HepG2 (cell line): ENCODE measurements at regions not wholly inside any gene's neighbourhood (a gene's known extent, or its start where the extent isn't known, plus 50 kb on each side); places are given as distances from the start of the nearest gene placed in this dataset.

Experiments used
- ATAC-seq: fragments of 200-7000 bp; cut with Tn5 transposase; 3 replicates; pipeline ENCODE4 v1.9.1; 2020; ENCODE audit warnings: mild to moderate bottlenecking, moderate library complexity
- BruUV-seq: library from RNA; stranded (reverse); fragments of 400-500 nt; replicated peaks from 2 replicates; lab custom pipeline; 2021; lab: Mats Ljungman, UMichigan
- CTCF ChIA-PET: fragments of 300-600 bp; formaldehyde crosslinking; extraction: SDS; loops from one replicate; lab custom pipeline; 2021; ENCODE audit warnings: low total read pairs, inconsistent platforms, low intra/inter-chr PET ratio; lab: Yijun Ruan, JAX
- POLR2A ChIA-PET: fragments of 350-600 bp; sonication (Branson Sonifier 250); formaldehyde crosslinking; loops from one replicate; lab custom pipeline; 2020; ENCODE audit warnings: antibody characterized with exemption, inconsistent platforms; lab: Yijun Ruan, JAX
- DNase-seq: peaks from one replicate; pipeline ENCODE4 v3.0.0-alpha.2; 2015; ENCODE audit warnings: low spot score
- FAIRE-seq: peaks from 3 replicates; lab custom pipeline; 2011; peaks lifted over from hg19 to GRCh38; lab: Jason Lieb, UNC
- H2AFZ ChIP-seq: one replicate; pipeline ENCODE4 v1.6.1; 2011; ENCODE audit warnings: low read length, inconsistent platforms
- H3K27ac ChIP-seq: fragments of 300-600 bp; 3 replicates; pipeline ENCODE4 v1.8.0; 2011; ENCODE audit warnings: mixed run types, mild to moderate bottlenecking, mixed read lengths, low read length, inconsistent platforms; ENCODE audit not compliant: insufficient read depth; ENCODE audit errors: extremely low read length
- H3K27me3 ChIP-seq, 2 experiments: fragments of 200-600 bp in 1 of 2; 2 replicates in 1 of 2; 3 replicates in 1 of 2; pipeline versions ENCODE4 v1.6.0 to v1.8.0; 2011; ENCODE audit warnings: low read length in 2 of 2, mild to moderate bottlenecking in 2 of 2, moderate library complexity in 2 of 2, inconsistent platforms in 1 of 2; ENCODE audit not compliant: insufficient read depth in 2 of 2, control insufficient read depth in 1 of 2
- H3K36me3 ChIP-seq, 2 experiments: fragments of 200-600 bp in 1 of 2; replicated peaks in 1 of 2; 2 replicates in 1 of 2; 3 replicates in 1 of 2; pipeline versions ENCODE4 v1.5.1 to v1.8.0; 2011; ENCODE audit warnings: low read length in 2 of 2, inconsistent platforms in 1 of 2; ENCODE audit not compliant: insufficient read depth in 2 of 2, control insufficient read depth in 1 of 2
- H3K4me1 ChIP-seq: 2 replicates; pipeline ENCODE4 v1.5.1; 2012; ENCODE audit warnings: low read length, inconsistent platforms; ENCODE audit not compliant: insufficient read depth
- H3K4me2 ChIP-seq: 2 replicates; pipeline ENCODE4 v1.6.0; 2011; ENCODE audit warnings: low read depth, low read length, inconsistent platforms
- H3K4me3 ChIP-seq, 3 experiments: fragments of 200-600 bp in 1 of 3; sonication (generic), shearing (Covaris generic) in 1 of 3; replicated peaks in 1 of 3; 2 replicates each; pipeline ENCODE4 v1.5.1; 2011 to 2016; ENCODE audit warnings: low read length in 3 of 3, inconsistent platforms in 2 of 3, low read depth in 2 of 3, mild to moderate bottlenecking in 2 of 3, control low read depth in 1 of 3, mixed read lengths in 1 of 3; ENCODE audit not compliant: insufficient read depth in 1 of 3
- H3K79me2 ChIP-seq: one replicate; pipeline ENCODE4 v1.6.1; 2011; ENCODE audit warnings: low read length, inconsistent platforms; ENCODE audit not compliant: insufficient read depth
- H3K9ac ChIP-seq: 2 replicates; pipeline ENCODE4 v1.6.0; 2011; ENCODE audit warnings: mild to moderate bottlenecking, low read depth, low read length, inconsistent platforms; ENCODE audit not compliant: insufficient read depth
- H3K9me3 ChIP-seq: 2 replicates; pipeline ENCODE4 v1.5.1; 2012; ENCODE audit warnings: mild to moderate bottlenecking, low read length
- H4K20me1 ChIP-seq: 2 replicates; pipeline ENCODE4 v1.6.0; 2011; ENCODE audit warnings: inconsistent platforms, mild to moderate bottlenecking, low read length, moderate library complexity; ENCODE audit not compliant: insufficient read depth
- CEBPB ChIP-seq: IDR thresholded peaks from 2 replicates; pipeline ENCODE4 v1.6.1; 2011; ENCODE audit warnings: low read depth, low read length, improper control_type of control experiment, borderline replicate concordance
- FIP1L1 ChIP-seq: fragments of 200-400 bp; formaldehyde crosslinking; IDR thresholded peaks from 2 replicates; pipeline ENCODE4 v1.6.1; 2018; ENCODE audit warnings: low read depth, mild to moderate bottlenecking, low read length, moderate library complexity, borderline replicate concordance; ENCODE audit not compliant: insufficient read depth
- HNRNPK ChIP-seq: fragments of 200-400 bp; formaldehyde crosslinking; IDR thresholded peaks from 2 replicates; pipeline ENCODE4 v1.6.1; 2018; ENCODE audit warnings: low read length, low read depth, moderate library complexity, mild to moderate bottlenecking; ENCODE audit not compliant: poor library complexity, severe bottlenecking
- KDM5B ChIP-seq: sonication (generic); formaldehyde crosslinking; IDR thresholded peaks from 2 replicates; pipeline ENCODE4 v1.4.0; 2020; ENCODE audit warnings: missing genetic modification reagents, mild to moderate bottlenecking, borderline replicate concordance
- MTA3 ChIP-seq: sonication (generic); formaldehyde crosslinking; IDR thresholded peaks from 2 replicates; pipeline ENCODE4 v1.4.0; 2020; ENCODE audit warnings: missing genetic modification reagents
- RFX3 ChIP-seq: IDR thresholded peaks from 2 replicates; pipeline ENCODE4 v1.6.1; 2016; ENCODE audit warnings: missing biosample characterization, missing genetic modification reagents
- RFXANK ChIP-seq: IDR thresholded peaks from 2 replicates; pipeline ENCODE4 v1.6.1; 2016
- RFXAP ChIP-seq: sonication (generic); formaldehyde crosslinking; IDR thresholded peaks from 2 replicates; pipeline ENCODE4 v1.4.0; 2020; ENCODE audit warnings: missing genetic modification reagents, borderline replicate concordance
- SP140L ChIP-seq: sonication (generic); formaldehyde crosslinking; IDR thresholded peaks from 2 replicates; pipeline ENCODE4 v1.4.0; 2020; ENCODE audit warnings: missing genetic modification reagents, borderline replicate concordance
- ZFX ChIP-seq: sonication (generic); formaldehyde crosslinking; IDR thresholded peaks from 2 replicates; pipeline ENCODE4 v1.4.0; 2020; ENCODE audit warnings: mild to moderate bottlenecking, low read depth, missing genetic modification reagents, moderate library complexity
- ZKSCAN5 ChIP-seq: sonication (generic); formaldehyde crosslinking; IDR thresholded peaks from 2 replicates; pipeline ENCODE4 v1.5.1; 2020; ENCODE audit warnings: mild to moderate bottlenecking, missing genetic modification reagents
- ZNF10 ChIP-seq: sonication (generic); formaldehyde crosslinking; IDR thresholded peaks from 2 replicates; pipeline ENCODE4 v1.4.0; 2020; ENCODE audit warnings: mild to moderate bottlenecking, low read depth, missing genetic modification reagents, borderline replicate concordance
- ZNF432 ChIP-seq: sonication (generic); formaldehyde crosslinking; IDR thresholded peaks from 2 replicates; pipeline ENCODE4 v1.5.0; 2020; ENCODE audit warnings: missing genetic modification reagents, mild to moderate bottlenecking, borderline replicate concordance
- ZNF484 ChIP-seq: sonication (generic); formaldehyde crosslinking; IDR thresholded peaks from 2 replicates; pipeline ENCODE4 v1.5.1; 2020; ENCODE audit warnings: mild to moderate bottlenecking, low read depth, missing genetic modification reagents, borderline replicate concordance
- ZNF790 ChIP-seq: sonication (generic); formaldehyde crosslinking; IDR thresholded peaks from 2 replicates; pipeline ENCODE4 v1.8.0; 2022; ENCODE audit warnings: missing genetic modification reagents, mild to moderate bottlenecking, borderline replicate concordance
- WGBS: methylation state at CpG from one replicate; pipeline ENCODE4 v1.1.6; 2017; ENCODE audit warnings: low lambda C conversion rate; 5-methylcytosine and 5-hydroxymethylcytosine counted together
- in situ Hi-C: cut with HindIII; loops from 2 replicates; pipeline ENCODE4 v1.10.0; 2017; ENCODE audit warnings: low pct_unique_long_range_greater_than_20kb; ENCODE audit not compliant: extremely low pct_ligation_motif_present
- intact Hi-C: fragments of 100-400 bp; cut with micrococcal nuclease; formaldehyde crosslinking; loops from one replicate; pipeline ENCODE4 v1.10.0; 2022; ENCODE audit not compliant: unreplicated experiment
- TF ChIP-seq, protein P1 (sequence below): sonication (generic); formaldehyde crosslinking; conservative IDR thresholded peaks from 2 replicates; pipeline ENCODE4 v1.4.0; 2020; ENCODE audit warnings: missing genetic modification reagents
- TF ChIP-seq, protein P2 (sequence below): sonication (generic); formaldehyde crosslinking; IDR thresholded peaks from 2 replicates; pipeline ENCODE4 v1.5.0; 2020; ENCODE audit warnings: mild to moderate bottlenecking, missing genetic modification reagents, moderate library complexity
- TF ChIP-seq, protein P3 (sequence below): sonication (generic); formaldehyde crosslinking; IDR thresholded peaks from 2 replicates; pipeline ENCODE4 v1.8.0; 2022; ENCODE audit warnings: mild to moderate bottlenecking, missing genetic modification reagents; ENCODE audit not compliant: insufficient replicate concordance
- TF ChIP-seq, protein P4 (sequence below): sonication (generic); formaldehyde crosslinking; IDR thresholded peaks from 2 replicates; pipeline ENCODE4 v1.4.0; 2020; ENCODE audit warnings: missing genetic modification reagents, mild to moderate bottlenecking, borderline replicate concordance

DNA sequence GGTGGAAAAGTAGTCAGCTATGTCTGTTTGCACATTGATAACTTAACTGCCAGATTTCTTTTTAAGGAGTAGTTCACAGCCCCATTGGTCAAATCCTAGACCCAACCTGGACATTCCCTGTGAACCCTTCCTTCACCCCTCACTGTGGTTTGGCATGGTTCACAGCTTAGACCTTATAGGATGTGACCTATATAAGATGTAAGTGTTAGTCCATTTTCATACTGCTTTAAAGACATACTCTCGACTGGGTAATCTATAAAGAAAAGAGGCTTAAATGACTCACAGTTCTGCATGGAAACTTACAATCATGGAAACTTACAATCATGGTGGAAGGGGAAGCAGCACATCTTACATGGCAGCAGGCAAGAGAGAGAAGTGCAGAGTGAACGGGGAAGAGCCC is 1066.2 kb downstream of the TTLL7 start:
- no peak for DNase-seq
- WGBS: 0% methylated on average over 2 of the region's 2 CpGs
- in situ Hi-C loops: no loop called here
- no peaks in the 10 kb centered on the region for H3K36me3 ChIP-seq
- TF ChIP-seq SP140L (CRISPR knock-in tag) (no peak), ZKSCAN5 (CRISPR knock-in tag) (no peak), CEBPB (no peak), ZFX (CRISPR knock-in tag) (no peak), ZNF10 (no peak), ZNF432 (CRISPR knock-in tag) (no peak), RFXANK (CRISPR knock-in tag) (no peak), RFX3 (CRISPR knock-in tag) (no peak), KDM5B (CRISPR knock-in tag) (no peak), FIP1L1 (no peak), HNRNPK (no peak), ZNF790 (CRISPR knock-in tag) (no peak), MTA3 (CRISPR knock-in tag) (no peak), ZNF484 (no peak), RFXAP (no peak)
- TF ChIP-seq, protein P1, sequence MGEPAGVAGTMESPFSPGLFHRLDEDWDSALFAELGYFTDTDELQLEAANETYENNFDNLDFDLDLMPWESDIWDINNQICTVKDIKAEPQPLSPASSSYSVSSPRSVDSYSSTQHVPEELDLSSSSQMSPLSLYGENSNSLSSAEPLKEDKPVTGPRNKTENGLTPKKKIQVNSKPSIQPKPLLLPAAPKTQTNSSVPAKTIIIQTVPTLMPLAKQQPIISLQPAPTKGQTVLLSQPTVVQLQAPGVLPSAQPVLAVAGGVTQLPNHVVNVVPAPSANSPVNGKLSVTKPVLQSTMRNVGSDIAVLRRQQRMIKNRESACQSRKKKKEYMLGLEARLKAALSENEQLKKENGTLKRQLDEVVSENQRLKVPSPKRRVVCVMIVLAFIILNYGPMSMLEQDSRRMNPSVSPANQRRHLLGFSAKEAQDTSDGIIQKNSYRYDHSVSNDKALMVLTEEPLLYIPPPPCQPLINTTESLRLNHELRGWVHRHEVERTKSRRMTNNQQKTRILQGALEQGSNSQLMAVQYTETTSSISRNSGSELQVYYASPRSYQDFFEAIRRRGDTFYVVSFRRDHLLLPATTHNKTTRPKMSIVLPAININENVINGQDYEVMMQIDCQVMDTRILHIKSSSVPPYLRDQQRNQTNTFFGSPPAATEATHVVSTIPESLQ (CRISPR knock-in tag): no peak
- TF ChIP-seq, protein P2, sequence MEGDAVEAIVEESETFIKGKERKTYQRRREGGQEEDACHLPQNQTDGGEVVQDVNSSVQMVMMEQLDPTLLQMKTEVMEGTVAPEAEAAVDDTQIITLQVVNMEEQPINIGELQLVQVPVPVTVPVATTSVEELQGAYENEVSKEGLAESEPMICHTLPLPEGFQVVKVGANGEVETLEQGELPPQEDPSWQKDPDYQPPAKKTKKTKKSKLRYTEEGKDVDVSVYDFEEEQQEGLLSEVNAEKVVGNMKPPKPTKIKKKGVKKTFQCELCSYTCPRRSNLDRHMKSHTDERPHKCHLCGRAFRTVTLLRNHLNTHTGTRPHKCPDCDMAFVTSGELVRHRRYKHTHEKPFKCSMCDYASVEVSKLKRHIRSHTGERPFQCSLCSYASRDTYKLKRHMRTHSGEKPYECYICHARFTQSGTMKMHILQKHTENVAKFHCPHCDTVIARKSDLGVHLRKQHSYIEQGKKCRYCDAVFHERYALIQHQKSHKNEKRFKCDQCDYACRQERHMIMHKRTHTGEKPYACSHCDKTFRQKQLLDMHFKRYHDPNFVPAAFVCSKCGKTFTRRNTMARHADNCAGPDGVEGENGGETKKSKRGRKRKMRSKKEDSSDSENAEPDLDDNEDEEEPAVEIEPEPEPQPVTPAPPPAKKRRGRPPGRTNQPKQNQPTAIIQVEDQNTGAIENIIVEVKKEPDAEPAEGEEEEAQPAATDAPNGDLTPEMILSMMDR (CRISPR knock-in tag): no peak
- TF ChIP-seq, protein P3, sequence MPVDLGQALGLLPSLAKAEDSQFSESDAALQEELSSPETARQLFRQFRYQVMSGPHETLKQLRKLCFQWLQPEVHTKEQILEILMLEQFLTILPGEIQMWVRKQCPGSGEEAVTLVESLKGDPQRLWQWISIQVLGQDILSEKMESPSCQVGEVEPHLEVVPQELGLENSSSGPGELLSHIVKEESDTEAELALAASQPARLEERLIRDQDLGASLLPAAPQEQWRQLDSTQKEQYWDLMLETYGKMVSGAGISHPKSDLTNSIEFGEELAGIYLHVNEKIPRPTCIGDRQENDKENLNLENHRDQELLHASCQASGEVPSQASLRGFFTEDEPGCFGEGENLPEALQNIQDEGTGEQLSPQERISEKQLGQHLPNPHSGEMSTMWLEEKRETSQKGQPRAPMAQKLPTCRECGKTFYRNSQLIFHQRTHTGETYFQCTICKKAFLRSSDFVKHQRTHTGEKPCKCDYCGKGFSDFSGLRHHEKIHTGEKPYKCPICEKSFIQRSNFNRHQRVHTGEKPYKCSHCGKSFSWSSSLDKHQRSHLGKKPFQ: no peak
- TF ChIP-seq, protein P4, sequence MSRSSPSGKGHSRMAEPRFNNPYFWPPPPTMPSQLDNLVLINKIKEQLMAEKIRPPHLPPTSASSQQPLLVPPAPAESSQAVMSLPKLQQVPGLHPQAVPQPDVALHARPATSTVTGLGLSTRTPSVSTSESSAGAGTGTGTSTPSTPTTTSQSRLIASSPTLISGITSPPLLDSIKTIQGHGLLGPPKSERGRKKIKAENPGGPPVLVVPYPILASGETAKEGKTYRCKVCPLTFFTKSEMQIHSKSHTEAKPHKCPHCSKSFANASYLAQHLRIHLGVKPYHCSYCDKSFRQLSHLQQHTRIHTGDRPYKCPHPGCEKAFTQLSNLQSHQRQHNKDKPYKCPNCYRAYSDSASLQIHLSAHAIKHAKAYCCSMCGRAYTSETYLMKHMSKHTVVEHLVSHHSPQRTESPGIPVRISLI (CRISPR knock-in tag): no peak
- TF ChIP-seq, all 625 proteins: peak for 0
- Histone ChIP-seq H3K9ac (no peak overlapping the region), H3K79me2 (no peaks in the 10 kb centered on the region), H3K4me3 (no peak overlapping the region), H4K20me1 (no peaks in the 10 kb centered on the region), H3K4me1 (no peaks in the 10 kb centered on the region), H3K4me2 (no peak overlapping the region), H3K27me3 (no peaks in the 10 kb centered on the region), H3K27ac (no peak overlapping the region), H3K9me3 (peaks cover 68% of the 10 kb centered on the region), H2AFZ (no peak overlapping the region)
- intact Hi-C loops: no loop called here
- ChIA-PET CTCF (no interaction called here), POLR2A (no interaction called here)
- BruUV-seq: no TSS peak
- no peak for ATAC-seq
- FAIRE-seq: no peak
